Esophagus muscularis mucosa (tissue), 4 donors: ENCODE measurements at regions not wholly inside any gene's neighbourhood (a gene's known extent, or its start where the extent isn't known, plus 50 kb on each side); places are given as distances from the start of the nearest gene placed in this dataset.

Experiments
- DNase-seq: peaks from one replicate; pipeline ENCODE4 v3.0.0-alpha.2; 2017; ENCODE audit errors: extremely low spot score
- H3K27ac ChIP-seq, 4 donors: fragments of 200-600 bp; sonication (generic); replicated peaks in 1 of 4; 1 replicate in 3 of 4; 2 replicates in 1 of 4; pipeline ENCODE4 v1.5.1; 2016 to 2019; ENCODE audit warnings: mild to moderate bottlenecking in 1 of 4
- H3K27me3 ChIP-seq, 4 donors: fragments of 200-600 bp; sonication (generic); one replicate each; pipeline versions ENCODE4 v1.5.1 to v1.6.0; 2016 to 2019
- H3K36me3 ChIP-seq, 4 donors: fragments of 200-600 bp; sonication (generic); one replicate each; pipeline ENCODE4 v1.5.1; 2016 to 2019
- H3K4me1 ChIP-seq, 4 donors: fragments of 200-600 bp; sonication (generic); one replicate each; pipeline ENCODE4 v1.5.1; 2016 to 2019
- H3K4me3 ChIP-seq, 4 donors: fragments of 200-600 bp; sonication (generic); 1 replicate in 2 of 4; 2 replicates in 2 of 4; pipeline ENCODE4 v1.5.1; 2016 to 2019; ENCODE audit warnings: mild to moderate bottlenecking in 4 of 4, moderate library complexity in 1 of 4
- H3K9me3 ChIP-seq, 4 donors: fragments of 200-600 bp; sonication (generic); 1 replicate in 3 of 4; 2 replicates in 1 of 4; pipeline ENCODE4 v1.5.1; 2016 to 2019
- EP300 ChIP-seq: sonication (generic); formaldehyde crosslinking; IDR thresholded peaks from one replicate; pipeline ENCODE4 v1.6.1; 2017; ENCODE audit warnings: antibody characterized with exemption
- POLR2A ChIP-seq: fragments of 450-650 bp; IDR thresholded peaks from one replicate; pipeline ENCODE4 v1.6.1; 2017; ENCODE audit warnings: antibody characterized with exemption, moderate library complexity, mild to moderate bottlenecking, low read depth
- POLR2AphosphoS5 ChIP-seq, 2 donors: sonication (generic); formaldehyde crosslinking; IDR thresholded peaks; one replicate each; pipeline ENCODE4 v1.6.1; 2017; ENCODE audit warnings: antibody characterized with exemption in 2 of 2
- WGBS: methylation state at CpG from one replicate; pipeline ENCODE4 v1.1.5; 2018; 5-methylcytosine and 5-hydroxymethylcytosine counted together
- intact Hi-C: fragments of 100-400 bp; cut with DNase I; formaldehyde crosslinking; loops from one replicate; pipeline ENCODE4 v1.15.1; 2023
- TF ChIP-seq, protein P1 (sequence below), 3 experiments: fragments of 200-600 bp in 2 of 3; fragments of 450-650 bp in 1 of 3; sonication (generic) in 2 of 3; IDR thresholded peaks; one replicate each; pipeline ENCODE4 v1.5.1; 2017 to 2019; ENCODE audit warnings: antibody characterized with exemption in 3 of 3, mild to moderate bottlenecking in 2 of 3, moderate library complexity in 1 of 3

DNA sequence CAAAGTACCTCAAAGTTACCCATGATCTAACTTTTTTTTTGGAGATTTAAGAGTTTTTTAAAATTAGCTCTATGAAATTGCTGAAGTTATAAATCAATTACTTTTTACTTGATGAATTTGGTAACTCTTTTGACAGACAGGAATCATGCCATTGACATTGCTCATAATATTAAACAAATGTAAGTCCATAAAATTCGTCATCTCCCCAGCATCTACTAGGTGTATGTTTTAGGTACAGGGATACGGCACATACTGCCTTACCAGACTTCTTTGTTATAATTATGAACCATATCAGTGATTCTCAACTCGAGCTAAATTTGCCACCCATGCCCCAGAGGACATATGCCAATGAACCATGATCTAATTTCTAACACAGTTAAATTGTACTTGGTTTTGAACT is 247.5 kb upstream of the TGFBR2 start:
- intact Hi-C loops, result no loop called here

DNA sequence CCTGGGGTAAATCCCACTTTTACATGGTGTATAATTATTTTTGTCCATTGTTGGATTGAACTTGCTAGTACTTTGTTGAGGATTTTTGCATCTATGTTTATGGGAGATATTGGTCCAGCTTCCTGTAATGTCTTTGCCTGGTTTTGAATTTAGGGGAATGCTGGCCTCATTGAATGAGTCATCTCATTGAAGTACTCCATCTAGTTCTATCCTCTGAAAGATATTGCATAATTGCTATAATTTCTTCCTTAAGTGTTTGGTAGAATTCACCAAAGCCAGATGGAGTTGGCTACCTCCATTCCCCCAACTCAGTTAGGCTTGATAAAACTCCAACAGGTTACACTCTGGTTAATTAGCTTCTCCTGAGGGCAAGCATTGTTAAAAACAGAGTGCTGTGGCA is 237.4 kb upstream of the TGFBR2 start:
- H3K27ac ChIP-seq, result peak overlapping the region in 1 of 4 donors; percentile 10
- no peaks in the 10 kb centered on the region for H3K36me3 ChIP-seq
- no peak for TF ChIP-seq POLR2AphosphoS5 (IDR thresholded peaks at IDR 0.05)
- TF ChIP-seq, protein P1, sequence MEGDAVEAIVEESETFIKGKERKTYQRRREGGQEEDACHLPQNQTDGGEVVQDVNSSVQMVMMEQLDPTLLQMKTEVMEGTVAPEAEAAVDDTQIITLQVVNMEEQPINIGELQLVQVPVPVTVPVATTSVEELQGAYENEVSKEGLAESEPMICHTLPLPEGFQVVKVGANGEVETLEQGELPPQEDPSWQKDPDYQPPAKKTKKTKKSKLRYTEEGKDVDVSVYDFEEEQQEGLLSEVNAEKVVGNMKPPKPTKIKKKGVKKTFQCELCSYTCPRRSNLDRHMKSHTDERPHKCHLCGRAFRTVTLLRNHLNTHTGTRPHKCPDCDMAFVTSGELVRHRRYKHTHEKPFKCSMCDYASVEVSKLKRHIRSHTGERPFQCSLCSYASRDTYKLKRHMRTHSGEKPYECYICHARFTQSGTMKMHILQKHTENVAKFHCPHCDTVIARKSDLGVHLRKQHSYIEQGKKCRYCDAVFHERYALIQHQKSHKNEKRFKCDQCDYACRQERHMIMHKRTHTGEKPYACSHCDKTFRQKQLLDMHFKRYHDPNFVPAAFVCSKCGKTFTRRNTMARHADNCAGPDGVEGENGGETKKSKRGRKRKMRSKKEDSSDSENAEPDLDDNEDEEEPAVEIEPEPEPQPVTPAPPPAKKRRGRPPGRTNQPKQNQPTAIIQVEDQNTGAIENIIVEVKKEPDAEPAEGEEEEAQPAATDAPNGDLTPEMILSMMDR (IDR thresholded peaks at IDR 0.05), result no peak
- TF ChIP-seq POLR2A, result no peak
- TF ChIP-seq EP300, result no peak
- intact Hi-C loops, result no loop called here
- H3K4me3 ChIP-seq, result no peak overlapping the region
- no peaks in the 10 kb centered on the region for H3K27me3 ChIP-seq
- DNase-seq, result no peak
- H3K9me3 ChIP-seq, result no peaks in the 10 kb centered on the region
- peaks cover 0 to 32% (median 27%) of the 10 kb centered on the region in 4 donors for H3K4me1 ChIP-seq

More for the DNA sequence above, 247.5 kb upstream of the TGFBR2 start:
- Histone ChIP-seq H3K27me3 (no peaks in the 10 kb centered on the region), H3K9me3 (no peaks in the 10 kb centered on the region), H3K27ac (no peak overlapping the region), H3K4me1 (peaks cover 13 to 51% (median 31%) of the 10 kb centered on the region in 4 donors), H3K4me3 (no peak overlapping the region), H3K36me3 (no peaks in the 10 kb centered on the region)
- no peak for DNase-seq
- 82% methylated on average over 3 of the region's 3 CpGs for WGBS
- TF ChIP-seq POLR2AphosphoS5 (IDR thresholded peaks at IDR 0.05) (no peak), EP300 (no peak), POLR2A (no peak)
- TF ChIP-seq, protein P1 (IDR thresholded peaks at IDR 0.05), result no peak

DNA sequence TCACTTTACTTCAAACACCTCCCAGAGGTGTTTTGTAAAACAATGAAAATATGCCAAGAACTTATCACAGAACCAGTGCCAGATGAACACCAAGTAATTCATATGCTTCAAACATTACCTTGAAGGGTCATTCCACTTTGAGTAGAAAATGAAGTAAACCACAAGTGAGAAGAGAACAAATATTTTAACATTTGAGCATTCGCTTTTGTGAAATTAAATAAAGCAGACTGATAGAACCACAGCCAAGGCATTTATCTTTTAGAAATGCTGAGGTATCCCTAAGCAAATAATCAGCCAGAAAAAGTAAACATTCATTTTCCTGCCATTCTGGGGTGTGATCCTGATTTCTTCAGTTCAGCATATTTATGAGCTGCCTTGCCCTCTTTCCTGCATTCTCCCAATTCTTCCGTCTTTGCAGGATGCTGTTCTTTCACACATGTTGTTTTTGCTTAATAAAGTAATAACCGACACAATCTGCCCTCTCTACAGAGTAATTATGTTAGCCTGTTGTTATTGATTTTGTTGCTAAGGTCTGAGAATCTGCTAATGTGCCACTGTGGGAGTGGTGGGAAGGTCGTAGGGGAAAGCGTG is 235.6 kb upstream of the TGFBR2 start:
- intact Hi-C loops, result no loop called here
- Histone ChIP-seq H3K9me3 (no peaks in the 10 kb centered on the region), H3K36me3 (no peaks in the 10 kb centered on the region), H3K27ac (peak overlapping the region; percentile 30 to 47 (median 42)), H3K27me3 (no peaks in the 10 kb centered on the region), H3K4me1 (peaks cover 0 to 32% (median 27%) of the 10 kb centered on the region in 4 donors), H3K4me3 (no peak overlapping the region)
- WGBS, result 37% methylated on average over 5 of the region's 5 CpGs
- DNase-seq, result no peak
- TF ChIP-seq EP300 (no peak), POLR2AphosphoS5 (IDR thresholded peaks at IDR 0.05) (no peak), POLR2A (no peak)
- TF ChIP-seq, protein P1 (IDR thresholded peaks at IDR 0.05), result no peak

DNA sequence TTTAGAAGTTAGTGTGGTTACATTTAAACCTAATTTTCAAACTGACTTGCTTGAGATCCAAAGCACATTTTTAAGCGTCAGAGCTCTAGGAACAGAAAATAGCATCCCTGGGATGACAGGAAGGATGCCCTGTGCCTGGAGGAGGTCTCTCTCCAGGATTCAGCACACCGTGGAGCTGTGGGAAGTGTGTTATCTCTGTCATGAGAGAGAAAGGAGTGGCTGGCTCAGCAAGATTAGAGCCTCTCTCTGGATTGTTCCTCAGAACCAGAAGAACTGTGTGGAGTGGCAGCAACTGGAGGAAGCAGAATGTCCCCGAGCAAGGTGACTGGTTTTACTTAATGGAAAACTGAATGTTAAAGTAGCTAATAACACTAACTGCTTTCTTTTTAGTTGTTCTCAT is 233.6 kb upstream of the TGFBR2 start:
- no peaks in the 10 kb centered on the region for H3K27me3 ChIP-seq
- DNase-seq, result no peak
- H3K27ac ChIP-seq, result peak overlapping the region in 3 of 4 donors; percentile 3 to 57 (median 35)
- intact Hi-C loops, result no loop called here
- peaks cover 0 to 32% (median 27%) of the 10 kb centered on the region in 4 donors for H3K4me1 ChIP-seq
- H3K9me3 ChIP-seq, result no peaks in the 10 kb centered on the region
- no peak for TF ChIP-seq EP300
- no peak for TF ChIP-seq POLR2A
- TF ChIP-seq POLR2AphosphoS5 (IDR thresholded peaks at IDR 0.05), result no peak
- no peaks in the 10 kb centered on the region for H3K36me3 ChIP-seq
- no peak overlapping the region for H3K4me3 ChIP-seq
- 44% methylated on average over 3 of the region's 3 CpGs for WGBS

DNA sequence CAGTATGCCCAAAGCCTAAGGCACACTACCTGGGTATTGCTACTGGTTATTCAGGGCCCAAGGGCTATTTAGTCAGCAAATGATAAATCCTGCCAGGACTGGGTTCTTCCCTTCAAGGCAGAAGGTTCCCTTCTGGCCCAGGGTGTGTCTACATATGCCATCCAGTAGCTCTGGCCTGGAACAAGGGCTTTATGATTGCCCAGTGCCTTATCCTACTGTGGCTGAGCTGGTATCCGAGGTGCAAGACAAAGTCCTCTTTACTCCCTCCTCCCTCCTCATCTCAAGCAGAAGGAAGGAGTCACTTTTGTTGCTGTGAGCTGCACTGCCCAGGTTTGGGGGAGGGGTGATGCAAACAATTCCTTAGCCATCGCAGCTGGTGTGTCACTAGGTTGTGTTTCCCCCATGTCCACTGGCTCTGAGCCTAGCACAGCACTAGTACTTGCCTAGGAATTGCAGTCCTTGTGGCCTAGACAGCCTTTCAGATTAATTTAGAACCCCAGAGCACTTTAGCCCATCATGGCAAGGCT is 221.8 kb upstream of the TGFBR2 start:
- Histone ChIP-seq H3K27ac (no peak overlapping the region), H3K27me3 (no peaks in the 10 kb centered on the region), H3K36me3 (no peaks in the 10 kb centered on the region), H3K4me3 (no peak overlapping the region), H3K4me1 (no peaks in the 10 kb centered on the region), H3K9me3 (peaks cover 0 to 4% (median 0%) of the 10 kb centered on the region in 4 donors)
- intact Hi-C loops, result no loop called here
- 90% methylated on average over 2 of the region's 2 CpGs for WGBS
- DNase-seq, result no peak
- TF ChIP-seq POLR2AphosphoS5 (IDR thresholded peaks at IDR 0.05) (no peak), EP300 (no peak), POLR2A (no peak)
- TF ChIP-seq, protein P1 (IDR thresholded peaks at IDR 0.05), result no peak
